ENCODE measurements at regions not wholly inside any gene's neighbourhood (a gene's known extent, or its start where the extent isn't known, plus 50 kb on each side); places are given as distances from the start of the nearest gene placed in this dataset.

- H3K36me3 Mint-ChIP-seq (ENCODE audit: insufficient read depth in 1 of 3, low read depth in 3 of 3), result no peaks in the 10 kb centered on the region
- no peak overlapping the region for H4K91ac ChIP-seq (ENCODE audit: insufficient read length, low read depth, low read length)
- H3T11ph ChIP-seq (ENCODE audit: low read length), result no peak overlapping the region
- H3K23ac ChIP-seq (ENCODE audit: insufficient read length, low read depth, low read length), result no peak overlapping the region
- no peak overlapping the region for H4K5ac ChIP-seq (ENCODE audit: insufficient read length, low read depth, low read length)
- no peaks in the 10 kb centered on the region for H3K27me3 ChIP-seq (ENCODE audit: insufficient read depth, low read length)
- no peak overlapping the region for H2BK120ac ChIP-seq (ENCODE audit: low read depth, low read length, poor library complexity, severe bottlenecking)
- no peaks in the 10 kb centered on the region for H3K79me1 ChIP-seq (ENCODE audit: insufficient read depth, low read depth, low read length, poor library complexity, severe bottlenecking)
- no peak overlapping the region for H3K14ac ChIP-seq (ENCODE audit: insufficient read depth, low read length)
- no peak overlapping the region for H2BK5ac ChIP-seq (ENCODE audit: insufficient read length, low read length)
- H3K9ac ChIP-seq (ENCODE audit: extremely low read depth, insufficient read length, low read length), result no peak overlapping the region
- no peak overlapping the region for H2BK20ac ChIP-seq (ENCODE audit: low read depth, low read length, poor library complexity, severe bottlenecking)
- H3K27ac ChIP-seq (ENCODE audit: insufficient read length, low read depth, low read length), result no peak overlapping the region
- no peaks in the 10 kb centered on the region for H3K4me1 ChIP-seq (ENCODE audit: insufficient read depth, low read length)
- peaks cover 5 to 6% of the 10 kb centered on the region in 2 experiments; a peak in 4 of 5 replicates for H3K9me3 Mint-ChIP-seq
- H3K4ac ChIP-seq (ENCODE audit: low read depth, low read length), result no peak overlapping the region
- no peaks in the 10 kb centered on the region for H3K79me2 ChIP-seq (ENCODE audit: insufficient read depth, low read length)
- no peak overlapping the region for H2BK15ac ChIP-seq (ENCODE audit: low read depth, low read length)
- H2AK5ac ChIP-seq (ENCODE audit: insufficient read length, low read length), result no peak overlapping the region
- no peak overlapping the region for H2AFZ ChIP-seq (ENCODE audit: low read length)
- no peak for DNase-seq
- no peak overlapping the region; a peak in 1 of 7 replicates for H3K27ac Mint-ChIP-seq
- peaks cover 2% of the 10 kb centered on the region for H3K27me3 Mint-ChIP-seq (ENCODE audit: low read depth)
- no peaks in the 10 kb centered on the region for H3K9me3 ChIP-seq (ENCODE audit: control insufficient read depth, low read depth, low read length)
- H2BK12ac ChIP-seq (ENCODE audit: insufficient read length, low read depth, low read length), result no peak overlapping the region
- H4K20me1 ChIP-seq (ENCODE audit: control insufficient read depth, insufficient read depth, insufficient read length), result peaks cover 2% of the 10 kb centered on the region
- no peak for TF ChIP-seq CTCF (conservative IDR thresholded peaks at IDR 0.05)
- H3K4me1 Mint-ChIP-seq, result peaks cover 11% of the 10 kb centered on the region in 2 experiments
- H3K4me2 ChIP-seq (ENCODE audit: insufficient read depth, insufficient read length, low read length), result no peak overlapping the region
- no peak overlapping the region for H3K4me3 Mint-ChIP-seq
- no CpG with 5 or more reads among the region's 8 CpGs for WGBS (ENCODE audit: extremely low coverage, insufficient read length, low lambda C conversion rate)
- no peak overlapping the region for H4K8ac ChIP-seq (replicated peaks; ENCODE audit: insufficient read length, low read depth, low read length)
- H3K23me2 ChIP-seq (ENCODE audit: insufficient read length, low read depth, low read length, poor library complexity, severe bottlenecking), result no peaks in the 10 kb centered on the region
- H3K56ac ChIP-seq (ENCODE audit: insufficient read length, low read depth, low read length), result no peak overlapping the region
- no peak overlapping the region for H3K18ac ChIP-seq (ENCODE audit: insufficient read length, low read depth, low read length)
These were observed 213.4 kb downstream of the USP6NL start for GRCh38 chr10:11397980-11398580.

Measured in H9 (cell line).